Astrocyte (in vitro differentiated cells and primary cell): ENCODE measurements at regions not wholly inside any gene's neighbourhood (a gene's known extent, or its start where the extent isn't known, plus 50 kb on each side); places are given as distances from the start of the nearest gene placed in this dataset.

ENCODE experiments used
- DNase-seq: peaks from one replicate; pipeline ENCODE4 v3.0.0-alpha.2; 2010; ENCODE audit warnings: low read depth
- FAIRE-seq: peaks from 2 replicates; lab custom pipeline; 2011; peaks lifted over from hg19 to GRCh38; lab: Jason Lieb, UNC
- H2AFZ ChIP-seq: 2 replicates; pipeline ENCODE4 v1.6.0; 2012; ENCODE audit warnings: low read depth, low read length, inconsistent platforms
- H3K27ac ChIP-seq: 2 replicates; pipeline ENCODE4 v1.5.1; 2011; ENCODE audit warnings: low read depth, low read length, inconsistent platforms
- H3K27me3 ChIP-seq: 2 replicates; pipeline ENCODE4 v1.6.0; 2011; ENCODE audit warnings: low read length, inconsistent platforms; ENCODE audit not compliant: insufficient read depth
- H3K36me3 ChIP-seq: 2 replicates; pipeline ENCODE4 v1.5.1; 2011; ENCODE audit warnings: low read length, inconsistent platforms; ENCODE audit not compliant: insufficient read depth
- H3K4me1 ChIP-seq: 2 replicates; pipeline ENCODE4 v1.5.1; 2011; ENCODE audit warnings: low read length, inconsistent platforms; ENCODE audit not compliant: insufficient read depth
- H3K4me2 ChIP-seq: 2 replicates; pipeline ENCODE4 v1.6.0; 2012; ENCODE audit warnings: low read length, inconsistent platforms
- H3K4me3 ChIP-seq: 2 replicates; pipeline ENCODE4 v1.5.1; 2011; ENCODE audit warnings: low read depth, mild to moderate bottlenecking, low read length, inconsistent platforms; ENCODE audit not compliant: insufficient read depth
- H3K79me2 ChIP-seq: 2 replicates; pipeline ENCODE4 v1.6.0; 2012; ENCODE audit warnings: mild to moderate bottlenecking, low read length, inconsistent platforms; ENCODE audit not compliant: insufficient read depth
- H3K9ac ChIP-seq: 2 replicates; pipeline ENCODE4 v1.6.0; 2012; ENCODE audit warnings: mild to moderate bottlenecking, low read length, inconsistent platforms
- H3K9me3 ChIP-seq: 2 replicates; pipeline ENCODE4 v1.5.1; 2012; ENCODE audit warnings: low read depth, mild to moderate bottlenecking, low read length, inconsistent platforms; ENCODE audit not compliant: insufficient read depth
- H4K20me1 ChIP-seq: 2 replicates; pipeline ENCODE4 v1.6.0; 2012; ENCODE audit warnings: low read length, inconsistent platforms; ENCODE audit not compliant: insufficient read depth
- H3K27ac Mint-ChIP-seq: one replicate; pipeline ENCODE4 v1.8.0; 2021; ENCODE audit warnings: mild to moderate bottlenecking, mixed read lengths; ENCODE audit not compliant: unreplicated experiment
- H3K27me3 Mint-ChIP-seq: one replicate; pipeline ENCODE4 v1.8.0; 2021; ENCODE audit warnings: low read depth, mixed read lengths; ENCODE audit not compliant: unreplicated experiment
- H3K36me3 Mint-ChIP-seq: one replicate; pipeline ENCODE4 v1.8.0; 2021; ENCODE audit warnings: low read depth, mixed read lengths; ENCODE audit not compliant: unreplicated experiment
- H3K4me1 Mint-ChIP-seq: one replicate; pipeline ENCODE4 v1.8.0; 2021; ENCODE audit warnings: low read depth, mixed read lengths; ENCODE audit not compliant: unreplicated experiment
- H3K4me3 Mint-ChIP-seq: one replicate; pipeline ENCODE4 v1.8.0; 2021; ENCODE audit warnings: mild to moderate bottlenecking, moderate library complexity, mixed read lengths; ENCODE audit not compliant: unreplicated experiment
- H3K9me3 Mint-ChIP-seq: one replicate; pipeline ENCODE4 v1.8.0; 2021; ENCODE audit warnings: mild to moderate bottlenecking, mixed read lengths; ENCODE audit not compliant: unreplicated experiment
- CTCF ChIP-seq: IDR thresholded peaks from 2 replicates; pipeline ENCODE4 v1.5.1; 2011; ENCODE audit warnings: low read depth, mild to moderate bottlenecking, inconsistent platforms, low read length, moderate library complexity; ENCODE audit not compliant: insufficient read depth
- EZH2 ChIP-seq: IDR thresholded peaks from 2 replicates; pipeline ENCODE4 v1.6.1; 2012; ENCODE audit warnings: mild to moderate bottlenecking, low read length, inconsistent platforms; ENCODE audit not compliant: insufficient read depth

- no peaks in the 10 kb centered on the region for H4K20me1 ChIP-seq
- DNase-seq (no peak), FAIRE-seq (no peak)
- Mint-ChIP-seq H3K9me3 (peaks cover 4% of the 10 kb centered on the region), H3K36me3 (no peaks in the 10 kb centered on the region), H3K27ac (no peak overlapping the region), H3K4me1 (peaks cover 3% of the 10 kb centered on the region), H3K27me3 (no peaks in the 10 kb centered on the region), H3K4me3 (no peak overlapping the region)
- no peaks in the 10 kb centered on the region for H3K4me1 ChIP-seq
- H3K4me2 ChIP-seq: no peak overlapping the region
- peaks cover 5% of the 10 kb centered on the region for H3K9me3 ChIP-seq
- H2AFZ ChIP-seq: no peak overlapping the region
- H3K4me3 ChIP-seq: no peak overlapping the region
- no peaks in the 10 kb centered on the region for H3K27me3 ChIP-seq
- no peak overlapping the region for H3K9ac ChIP-seq
- TF ChIP-seq CTCF (no peak), EZH2 (no peak)
- no peak overlapping the region for H3K27ac ChIP-seq
- no peaks in the 10 kb centered on the region for H3K79me2 ChIP-seq
- H3K36me3 ChIP-seq: no peaks in the 10 kb centered on the region
Measured at GRCh38 chr22:34993548-34993947, 72.4 kb upstream of the ISX start.

- no peak overlapping the region for H2AFZ ChIP-seq
- no peak overlapping the region for H3K4me2 ChIP-seq
- H3K27me3 Mint-ChIP-seq: no peaks in the 10 kb centered on the region
- no peaks in the 10 kb centered on the region for H3K4me1 ChIP-seq
- H3K79me2 ChIP-seq: no peaks in the 10 kb centered on the region
- H3K4me3 Mint-ChIP-seq: no peak overlapping the region
- FAIRE-seq (no peak), DNase-seq (no peak)
- H3K4me3 ChIP-seq: no peak overlapping the region
- H3K36me3 ChIP-seq: no peaks in the 10 kb centered on the region
- no peak overlapping the region for H3K9ac ChIP-seq
- TF ChIP-seq EZH2 (no peak), CTCF (no peak)
- H3K27ac Mint-ChIP-seq: no peak overlapping the region
- no peaks in the 10 kb centered on the region for H4K20me1 ChIP-seq
- no peaks in the 10 kb centered on the region for H3K9me3 ChIP-seq
- no peak overlapping the region for H3K27ac ChIP-seq
- no peaks in the 10 kb centered on the region for H3K36me3 Mint-ChIP-seq
- H3K4me1 Mint-ChIP-seq: no peaks in the 10 kb centered on the region
- no peaks in the 10 kb centered on the region for H3K9me3 Mint-ChIP-seq
- no peaks in the 10 kb centered on the region for H3K27me3 ChIP-seq
Measured at GRCh38 chr22:34997633-34998299, 68.2 kb upstream of the ISX start.

GRCh38 chr22:34998921-34999320 lies 67.0 kb upstream of the ISX start:
- no peaks in the 10 kb centered on the region for H3K4me1 ChIP-seq

More at GRCh38 chr22:34998921-34999320, 67.0 kb upstream of the ISX start:
- Histone ChIP-seq H3K36me3 (no peaks in the 10 kb centered on the region), H3K27me3 (no peaks in the 10 kb centered on the region), H3K27ac (no peak overlapping the region), H3K79me2 (no peaks in the 10 kb centered on the region), H2AFZ (no peak overlapping the region), H3K9ac (no peak overlapping the region), H3K9me3 (no peaks in the 10 kb centered on the region), H3K4me2 (no peak overlapping the region), H3K4me3 (no peak overlapping the region), H4K20me1 (no peaks in the 10 kb centered on the region)
- H3K4me3 Mint-ChIP-seq: no peak overlapping the region
- DNase-seq (no peak), FAIRE-seq (no peak)
- no peaks in the 10 kb centered on the region for H3K27me3 Mint-ChIP-seq
- TF ChIP-seq CTCF: no peak
- TF ChIP-seq EZH2: no peak
- H3K9me3 Mint-ChIP-seq: no peaks in the 10 kb centered on the region
- H3K36me3 Mint-ChIP-seq: no peaks in the 10 kb centered on the region
- no peaks in the 10 kb centered on the region for H3K4me1 Mint-ChIP-seq
- no peak overlapping the region for H3K27ac Mint-ChIP-seq
